ENCODE measurements at regions not wholly inside any gene's neighbourhood (a gene's known extent, or its start where the extent isn't known, plus 50 kb on each side); places are given as distances from the start of the nearest gene placed in this dataset.

- no peak for TF ChIP-seq CTCF (IDR thresholded peaks at IDR 0.05 in 4 of 5, conservative IDR thresholded peaks at IDR 0.05 in 1 of 5)
- no peak for TF ChIP-seq POLR2A (IDR thresholded peaks at IDR 0.05)
- Histone ChIP-seq H3K4me3 (no peak overlapping the region), H3K27ac (no peak overlapping the region), H3K9me3 (no peaks in the 10 kb centered on the region), H3K27me3 (no peaks in the 10 kb centered on the region), H3K4me1 (no peaks in the 10 kb centered on the region), H3K36me3 (no peaks in the 10 kb centered on the region)
- DNase-seq (no peak), ATAC-seq (no peak)
- intact Hi-C loops (cut with DNase I; ENCODE audit: low total_unique reads), result no loop called here
- in situ Hi-C loops (cut with MboI; ENCODE audit: low sequenced_read_pairs in 4 of 4), result no loop called here
Measured at GRCh38 chr11:110833033-110833484, 120.8 kb upstream of the ARHGAP20 start.

- Histone ChIP-seq H3K9me3 (no peaks in the 10 kb centered on the region), H3K27me3 (no peaks in the 10 kb centered on the region), H3K36me3 (no peaks in the 10 kb centered on the region), H3K4me3 (no peak overlapping the region), H3K4me1 (no peaks in the 10 kb centered on the region), H3K27ac (no peak overlapping the region)
- intact Hi-C loops (cut with DNase I; ENCODE audit: low total_unique reads) (no loop called here), in situ Hi-C loops (cut with MboI; ENCODE audit: low sequenced_read_pairs in 4 of 4) (no loop called here)
- TF ChIP-seq POLR2A (IDR thresholded peaks at IDR 0.05), result no peak
- no peak for TF ChIP-seq CTCF (IDR thresholded peaks at IDR 0.05 in 4 of 5, conservative IDR thresholded peaks at IDR 0.05 in 1 of 5)
- ATAC-seq, result no peak
- no peak for DNase-seq
Measured at GRCh38 chr11:110832539-110832938, 120.3 kb upstream of the ARHGAP20 start.

GRCh38 chr11:110832080-110832479, 119.8 kb upstream of the ARHGAP20 start:
- no peak for DNase-seq
- H3K4me1 ChIP-seq, result no peaks in the 10 kb centered on the region
- intact Hi-C loops (cut with DNase I; ENCODE audit: low total_unique reads), result no loop called here

GRCh38 chr11:110830747-110831146, 118.5 kb upstream of the ARHGAP20 start:
- DNase-seq (no peak), ATAC-seq (no peak)
- TF ChIP-seq POLR2A (IDR thresholded peaks at IDR 0.05), result no peak
- TF ChIP-seq CTCF (IDR thresholded peaks at IDR 0.05 in 4 of 5, conservative IDR thresholded peaks at IDR 0.05 in 1 of 5), result no peak
- no peaks in the 10 kb centered on the region for H3K36me3 ChIP-seq
- H3K27ac ChIP-seq, result no peak overlapping the region
- no peaks in the 10 kb centered on the region for H3K4me1 ChIP-seq
- intact Hi-C loops (cut with DNase I; ENCODE audit: low total_unique reads), result no loop called here
- H3K4me3 ChIP-seq, result no peak overlapping the region
- no peaks in the 10 kb centered on the region for H3K27me3 ChIP-seq
- in situ Hi-C loops (cut with MboI; ENCODE audit: low sequenced_read_pairs in 4 of 4), result no loop called here
- H3K9me3 ChIP-seq, result no peaks in the 10 kb centered on the region

More at GRCh38 chr11:110832080-110832479, 119.8 kb upstream of the ARHGAP20 start:
- in situ Hi-C loops (cut with MboI; ENCODE audit: low sequenced_read_pairs in 4 of 4), result no loop called here
- no peaks in the 10 kb centered on the region for H3K36me3 ChIP-seq
- no peaks in the 10 kb centered on the region for H3K27me3 ChIP-seq
- H3K9me3 ChIP-seq, result no peaks in the 10 kb centered on the region
- H3K4me3 ChIP-seq, result no peak overlapping the region
- no peak for ATAC-seq
- TF ChIP-seq POLR2A (IDR thresholded peaks at IDR 0.05) (no peak), CTCF (IDR thresholded peaks at IDR 0.05 in 4 of 5, conservative IDR thresholded peaks at IDR 0.05 in 1 of 5) (no peak)
- H3K27ac ChIP-seq, result no peak overlapping the region

GRCh38 chr11:110830344-110830743, 118.1 kb upstream of the ARHGAP20 start:
- no peak for TF ChIP-seq POLR2A (IDR thresholded peaks at IDR 0.05)
- TF ChIP-seq CTCF (IDR thresholded peaks at IDR 0.05 in 4 of 5, conservative IDR thresholded peaks at IDR 0.05 in 1 of 5), result no peak
- no peak overlapping the region for H3K27ac ChIP-seq
- H3K4me1 ChIP-seq, result no peaks in the 10 kb centered on the region
- in situ Hi-C loops (cut with MboI; ENCODE audit: low sequenced_read_pairs in 4 of 4) (no loop called here), intact Hi-C loops (cut with DNase I; ENCODE audit: low total_unique reads) (no loop called here)
- H3K9me3 ChIP-seq, result no peaks in the 10 kb centered on the region
- DNase-seq (no peak), ATAC-seq (no peak)
- H3K27me3 ChIP-seq, result no peaks in the 10 kb centered on the region
- H3K36me3 ChIP-seq, result no peaks in the 10 kb centered on the region
- H3K4me3 ChIP-seq, result no peak overlapping the region
